ENCODE measurements at regions not wholly inside any gene's neighbourhood (a gene's known extent, or its start where the extent isn't known, plus 50 kb on each side); places are given as distances from the start of the nearest gene placed in this dataset.

GRCh38 chr3:165640031-165640430 is 197.2 kb downstream of the BCHE start:
- WGBS, 2 donors = 60 to 67% methylated on average over 1 of the region's 1 CpG
- DNase-seq (no peak), ATAC-seq (ENCODE audit: insufficient read depth, low FRiP score) (no peak)
- H3K4me1 ChIP-seq (ENCODE audit: control insufficient read depth in 5 of 5, insufficient read depth in 5 of 5, low read length in 5 of 5) = peaks cover 0 to 4% (median 0%) of the 10 kb centered on the region in 5 donors
- no peak overlapping the region for H3K27ac ChIP-seq (ENCODE audit: low read depth in 1 of 2, low read length in 1 of 2)
- H3K9ac ChIP-seq (ENCODE audit: insufficient read depth in 1 of 2, low read length in 2 of 2) = no peak overlapping the region
- no peaks in the 10 kb centered on the region for H3K9me3 ChIP-seq (ENCODE audit: control insufficient read depth in 4 of 4, insufficient read depth in 3 of 4, low read length in 3 of 4)
- no peaks in the 10 kb centered on the region for H3K36me3 ChIP-seq (ENCODE audit: control insufficient read depth in 4 of 4, insufficient read depth in 4 of 4, low read length in 4 of 4)
- no peaks in the 10 kb centered on the region for H3K27me3 ChIP-seq (ENCODE audit: control insufficient read depth in 3 of 3, insufficient read depth in 3 of 3, low read length in 2 of 3)
- no peak for TF ChIP-seq CTCF (IDR thresholded peaks at IDR 0.05; ENCODE audit: control extremely low read depth, extremely low read depth)
- no peak overlapping the region for H3K4me3 ChIP-seq

- no peaks in the 10 kb centered on the region for H3K36me3 ChIP-seq (ENCODE audit: control insufficient read depth in 4 of 4, insufficient read depth in 4 of 4, low read length in 4 of 4)
- no peak for TF ChIP-seq CTCF (IDR thresholded peaks at IDR 0.05; ENCODE audit: control extremely low read depth, extremely low read depth)
- H3K27ac ChIP-seq (ENCODE audit: low read depth in 1 of 2, low read length in 1 of 2) = no peak overlapping the region
- ATAC-seq (ENCODE audit: insufficient read depth, low FRiP score) (no peak), DNase-seq (no peak)
- no peak overlapping the region for H3K4me3 ChIP-seq
- H3K4me1 ChIP-seq (ENCODE audit: control insufficient read depth in 5 of 5, insufficient read depth in 5 of 5, low read length in 5 of 5) = peaks cover 0 to 4% (median 0%) of the 10 kb centered on the region in 5 donors
- H3K27me3 ChIP-seq (ENCODE audit: control insufficient read depth in 3 of 3, insufficient read depth in 3 of 3, low read length in 2 of 3) = no peaks in the 10 kb centered on the region
- H3K9me3 ChIP-seq (ENCODE audit: control insufficient read depth in 4 of 4, insufficient read depth in 3 of 4, low read length in 3 of 4) = no peaks in the 10 kb centered on the region
- 77 to 79% methylated on average over 6 of the region's 6 CpGs for WGBS, 2 donors
- no peak overlapping the region for H3K9ac ChIP-seq (ENCODE audit: insufficient read depth in 1 of 2, low read length in 2 of 2)
Observed at GRCh38 chr3:165638034-165638433, 199.2 kb downstream of the BCHE start.

GRCh38 chr3:165636684-165637015 is 200.6 kb downstream of the BCHE start:
- no peaks in the 10 kb centered on the region for H3K9me3 ChIP-seq (ENCODE audit: control insufficient read depth in 4 of 4, insufficient read depth in 3 of 4, low read length in 3 of 4)
- TF ChIP-seq CTCF (IDR thresholded peaks at IDR 0.05; ENCODE audit: control extremely low read depth, extremely low read depth) = no peak
- DNase-seq (no peak), ATAC-seq (ENCODE audit: insufficient read depth, low FRiP score) (no peak)
- no peak overlapping the region for H3K9ac ChIP-seq (ENCODE audit: insufficient read depth in 1 of 2, low read length in 2 of 2)
- WGBS, 2 donors = 79 to 84% methylated on average over 1 of the region's 1 CpG
- H3K4me1 ChIP-seq (ENCODE audit: control insufficient read depth in 5 of 5, insufficient read depth in 5 of 5, low read length in 5 of 5) = no peaks in the 10 kb centered on the region
- no peaks in the 10 kb centered on the region for H3K36me3 ChIP-seq (ENCODE audit: control insufficient read depth in 4 of 4, insufficient read depth in 4 of 4, low read length in 4 of 4)
- no peak overlapping the region for H3K4me3 ChIP-seq
- no peak overlapping the region for H3K27ac ChIP-seq (ENCODE audit: low read depth in 1 of 2, low read length in 1 of 2)
- no peaks in the 10 kb centered on the region for H3K27me3 ChIP-seq (ENCODE audit: control insufficient read depth in 3 of 3, insufficient read depth in 3 of 3, low read length in 2 of 3)
